ENCODE measurements at regions not wholly inside any gene's neighbourhood (a gene's known extent, or its start where the extent isn't known, plus 50 kb on each side); places are given as distances from the start of the nearest gene placed in this dataset.

- Histone ChIP-seq H3K18ac (ENCODE audit: low read depth, low read length) (no peak overlapping the region), H2BK5ac (ENCODE audit: low read depth, low read length, poor library complexity, severe bottlenecking) (no peak overlapping the region), H4K91ac (ENCODE audit: insufficient read depth, low read depth, low read length) (no peak overlapping the region), H4K8ac (ENCODE audit: low read depth in 2 of 2, low read length in 2 of 2) (no peak overlapping the region), H3K23ac (ENCODE audit: low read depth, low read length) (no peak overlapping the region), H3K56ac (ENCODE audit: extremely low read depth, insufficient read depth, low read length) (no peak overlapping the region), H3K9ac (ENCODE audit: low read depth, low read length) (no peak overlapping the region), H2AFZ (replicated peaks; ENCODE audit: low read length, poor library complexity) (no peak overlapping the region), H3K27me3 (ENCODE audit: control insufficient read depth, insufficient read depth, low read length) (no peaks in the 10 kb centered on the region), H2AK5ac (ENCODE audit: low read depth, low read length) (no peak overlapping the region), H3K4ac (ENCODE audit: low read depth, low read length) (no peak overlapping the region), H4K5ac (ENCODE audit: low read depth, low read length) (no peak overlapping the region), H3K9me3 (ENCODE audit: control insufficient read depth, insufficient read depth, low read length) (no peaks in the 10 kb centered on the region), H3K79me1 (ENCODE audit: low read depth in 1 of 2, low read length in 2 of 2) (no peaks in the 10 kb centered on the region), H4K20me1 (ENCODE audit: insufficient read depth, low read length) (no peaks in the 10 kb centered on the region), H2BK120ac (ENCODE audit: low read depth, low read length) (no peak overlapping the region), H3K27ac (ENCODE audit: insufficient read depth, low read length) (no peak overlapping the region), H3K4me2 (ENCODE audit: low read depth, low read length) (no peak overlapping the region), H2BK15ac (ENCODE audit: low read depth, low read length) (no peak overlapping the region), H2BK20ac (ENCODE audit: low read depth, low read length) (no peak overlapping the region), H2AK9ac (replicated peaks; ENCODE audit: low read depth, low read length, poor library complexity) (no peak overlapping the region), H3K14ac (replicated peaks; ENCODE audit: low read depth, low read length) (no peak overlapping the region), H3K9me1 (ENCODE audit: insufficient read depth, low read length) (no peaks in the 10 kb centered on the region), H3K4me3 (ENCODE audit: insufficient read depth, low read depth, low read length) (no peak overlapping the region), H3K4me1 (ENCODE audit: control insufficient read depth, insufficient read depth, low read length) (no peaks in the 10 kb centered on the region), H3K36me3 (ENCODE audit: control insufficient read depth, insufficient read depth, low read length) (no peaks in the 10 kb centered on the region)
- DNase-seq: peak; percentile 0
- ChIA-PET CTCF (no interaction called here), POLR2A (ENCODE audit: unreplicated experiment) (no interaction called here)
- TF ChIP-seq RAD21 (IDR thresholded peaks at IDR 0.05; ENCODE audit: low read length): peak; percentile 14; the same call in 1 of the 2 replicates
- no peak for TF ChIP-seq RFX5 (IDR thresholded peaks at IDR 0.05; ENCODE audit: low read depth, low read length)
- in situ Hi-C loops (cut with MboI; ENCODE audit: low sequenced_read_pairs) (no loop called here), intact Hi-C loops (cut with micrococcal nuclease) (loop anchor here (2.0 kb wide), 1 partner anchor 51 kb away; no protein-coding TSS in a partner anchor), dilution Hi-C loops (cut with HindIII; ENCODE audit: low sequenced_read_pairs, unreplicated experiment) (no loop called here)
- no CpG with 5 or more reads among the region's 2 CpGs for WGBS, 2 experiments (ENCODE audit: extremely low coverage in 2 of 2, insufficient read length in 1 of 2)
- no peak for ATAC-seq (ENCODE audit: low read depth)
- no TSS peak for BruUV-seq (replicated peaks)
These were observed 162.1 kb upstream of the MIR17HG start for GRCh38 chr13:91185294-91185863.

Data from IMR-90 (cell line).